IMR-90 (cell line): ENCODE measurements at regions not wholly inside any gene's neighbourhood (a gene's known extent, or its start where the extent isn't known, plus 50 kb on each side); places are given as distances from the start of the nearest gene placed in this dataset.

Experiments used
- ATAC-seq: fragments of 200-7000 bp; cut with Tn5 transposase; 2 replicates; pipeline ENCODE4 v1.9.1; 2020; ENCODE audit warnings: low read depth, mild to moderate bottlenecking, moderate library complexity
- BruUV-seq: library from RNA; stranded (reverse); fragments of 400-500 nt; replicated peaks from 2 replicates; lab custom pipeline; 2021; lab: Mats Ljungman, UMichigan
- CTCF ChIA-PET: fragments of 300-600 bp; formaldehyde crosslinking; extraction: SDS; loops from one replicate; lab custom pipeline; 2021; ENCODE audit warnings: antibody characterized with exemption; lab: Yijun Ruan, JAX
- POLR2A ChIA-PET: fragments of 300-600 bp; sonication (Branson Sonifier 250); formaldehyde crosslinking; loops from one replicate; lab custom pipeline; 2022; ENCODE audit warnings: antibody characterized with exemption; ENCODE audit not compliant: unreplicated experiment; lab: Charles Lee
- DNase-seq: peaks from one replicate; pipeline ENCODE4 v3.0.0; 2013
- H2AFZ ChIP-seq: replicated peaks from 2 replicates; pipeline ENCODE3; 2013; ENCODE audit warnings: low read length, mild to moderate bottlenecking; ENCODE audit not compliant: poor library complexity
- H2AK5ac ChIP-seq: 2 replicates; pipeline ENCODE4 v1.6.1; 2013; ENCODE audit warnings: low read depth, low read length, inconsistent platforms
- H2AK9ac ChIP-seq: replicated peaks from 2 replicates; pipeline ENCODE3; 2013; ENCODE audit warnings: mild to moderate bottlenecking, low read depth, low read length, moderate library complexity; ENCODE audit not compliant: poor library complexity
- H2BK120ac ChIP-seq: 2 replicates; pipeline ENCODE4 v1.6.1; 2013; ENCODE audit warnings: low read depth, low read length, inconsistent platforms
- H2BK15ac ChIP-seq: 3 replicates; pipeline ENCODE4 v1.6.1; 2013; ENCODE audit warnings: low read depth, low read length, inconsistent platforms
- H2BK20ac ChIP-seq: 2 replicates; pipeline ENCODE4 v1.6.1; 2013; ENCODE audit warnings: low read depth, mild to moderate bottlenecking, inconsistent platforms, low read length, moderate library complexity
- H2BK5ac ChIP-seq: 2 replicates; pipeline ENCODE4 v1.6.1; 2013; ENCODE audit warnings: mild to moderate bottlenecking, low read depth, low read length, inconsistent platforms; ENCODE audit not compliant: poor library complexity, severe bottlenecking
- H3K14ac ChIP-seq: replicated peaks from 2 replicates; pipeline ENCODE4 v1.6.1; 2013; ENCODE audit warnings: low read depth, low read length, inconsistent platforms
- H3K18ac ChIP-seq: 2 replicates; pipeline ENCODE4 v1.6.1; 2013; ENCODE audit warnings: low read depth, low read length, control low read depth
- H3K23ac ChIP-seq: 2 replicates; pipeline ENCODE4 v1.6.1; 2013; ENCODE audit warnings: low read depth, low read length, inconsistent platforms
- H3K27ac ChIP-seq: 2 replicates; pipeline ENCODE4 v1.5.1; 2013; ENCODE audit warnings: mild to moderate bottlenecking, control low read depth, low read length; ENCODE audit not compliant: insufficient read depth
- H3K27me3 ChIP-seq: 2 replicates; pipeline ENCODE4 v1.6.1; 2013; ENCODE audit warnings: low read length; ENCODE audit not compliant: control insufficient read depth, insufficient read depth
- H3K36me3 ChIP-seq: 2 replicates; pipeline ENCODE4 v1.6.1; 2013; ENCODE audit warnings: low read length, mixed read lengths; ENCODE audit not compliant: control insufficient read depth, insufficient read depth
- H3K4ac ChIP-seq: 2 replicates; pipeline ENCODE4 v1.6.1; 2013; ENCODE audit warnings: low read depth, low read length, inconsistent platforms
- H3K4me1 ChIP-seq: 2 replicates; pipeline ENCODE4 v1.6.1; 2013; ENCODE audit warnings: low read length, mixed read lengths; ENCODE audit not compliant: control insufficient read depth, insufficient read depth
- H3K4me2 ChIP-seq: 2 replicates; pipeline ENCODE4 v1.6.1; 2013; ENCODE audit warnings: low read depth, mild to moderate bottlenecking, control low read depth, low read length, moderate library complexity
- H3K4me3 ChIP-seq: 2 replicates; pipeline ENCODE4 v1.5.1; 2013; ENCODE audit warnings: low read depth, mild to moderate bottlenecking, control low read depth, low read length, moderate library complexity; ENCODE audit not compliant: insufficient read depth
- H3K56ac ChIP-seq: 2 replicates; pipeline ENCODE4 v1.6.1; 2013; ENCODE audit warnings: low read length, inconsistent platforms; ENCODE audit not compliant: insufficient read depth; ENCODE audit errors: extremely low read depth
- H3K79me1 ChIP-seq, 2 experiments: 2 replicates each; pipeline ENCODE4 v1.6.1; 2013; ENCODE audit warnings: low read length in 2 of 2, inconsistent platforms in 1 of 2, low read depth in 1 of 2
- H3K9ac ChIP-seq: 2 replicates; pipeline ENCODE4 v1.6.1; 2013; ENCODE audit warnings: low read depth, low read length, control low read depth
- H3K9me1 ChIP-seq: 2 replicates; pipeline ENCODE4 v1.6.1; 2013; ENCODE audit warnings: low read length, inconsistent platforms; ENCODE audit not compliant: insufficient read depth
- H3K9me3 ChIP-seq: 2 replicates; pipeline ENCODE4 v1.6.1; 2013; ENCODE audit warnings: low read length; ENCODE audit not compliant: control insufficient read depth, insufficient read depth
- H4K20me1 ChIP-seq: 2 replicates; pipeline ENCODE4 v1.6.1; 2013; ENCODE audit warnings: low read length, inconsistent platforms; ENCODE audit not compliant: insufficient read depth
- H4K5ac ChIP-seq: 2 replicates; pipeline ENCODE4 v1.6.1; 2013; ENCODE audit warnings: mild to moderate bottlenecking, low read depth, low read length, control low read depth
- H4K8ac ChIP-seq, 2 experiments: 2 replicates each; pipeline ENCODE4 v1.6.1; 2013; ENCODE audit warnings: low read depth in 2 of 2, low read length in 2 of 2, control low read depth in 1 of 2, inconsistent platforms in 1 of 2
- H4K91ac ChIP-seq: 2 replicates; pipeline ENCODE4 v1.6.1; 2013; ENCODE audit warnings: low read depth, low read length, inconsistent platforms; ENCODE audit not compliant: insufficient read depth
- CHD1 ChIP-seq: IDR thresholded peaks from 2 replicates; pipeline ENCODE4 v1.6.1; 2012; ENCODE audit warnings: low read depth, low read length, improper control_type of control experiment
- ELK1 ChIP-seq: fragments of 150-350 bp; IDR thresholded peaks from 2 replicates; pipeline ENCODE4 v1.6.1; 2016; ENCODE audit warnings: low read depth, mild to moderate bottlenecking, low read length, moderate library complexity, borderline replicate concordance
- MAZ ChIP-seq: IDR thresholded peaks from 2 replicates; pipeline ENCODE4 v1.6.1; 2012; ENCODE audit warnings: low read depth, mild to moderate bottlenecking, low read length, improper control_type of control experiment, moderate library complexity, borderline replicate concordance
- NFE2L2 ChIP-seq: fragments of 150-350 bp; IDR thresholded peaks from 2 replicates; pipeline ENCODE4 v1.6.1; 2016; ENCODE audit warnings: low read depth, mild to moderate bottlenecking, low read length
- RAD21 ChIP-seq: IDR thresholded peaks from 2 replicates; pipeline ENCODE4 v1.6.1; 2012; ENCODE audit warnings: low read length, improper control_type of control experiment
- WGBS, 2 experiments: methylation state at CpG; one replicate each; pipeline versions ENCODE4 v1.1.5 to v1.1.7; 2013; ENCODE audit warnings: missing lambda C conversion rate in 2 of 2; ENCODE audit not compliant: insufficient read length in 1 of 2; ENCODE audit errors: extremely low coverage in 2 of 2; 5-methylcytosine and 5-hydroxymethylcytosine counted together
- dilution Hi-C: fragments of 300-500 bp; cut with HindIII; formaldehyde crosslinking; loops from one replicate; pipeline ENCODE4 v1.14.3; 2018; ENCODE audit warnings: low sequenced_read_pairs; ENCODE audit not compliant: unreplicated experiment
- in situ Hi-C: fragments of 300-500 bp; cut with MboI; formaldehyde crosslinking; loops from 3 replicates; pipeline ENCODE4 v1.14.3; 2019; ENCODE audit warnings: low sequenced_read_pairs, inconsistent platforms, mixed read lengths
- intact Hi-C: fragments of 100-400 bp; cut with micrococcal nuclease; formaldehyde crosslinking; loops from 2 replicates; pipeline ENCODE4 v1.10.0; 2022
- TF ChIP-seq, protein P1 (sequence below): fragments of 150-350 bp; IDR thresholded peaks from 2 replicates; pipeline ENCODE4 v1.6.1; 2017; ENCODE audit warnings: mild to moderate bottlenecking, antibody characterized with exemption, low read length, low read depth

- Histone ChIP-seq H3K4me2 (no peak overlapping the region), H3K9me1 (no peaks in the 10 kb centered on the region), H4K8ac (no peak overlapping the region), H2BK15ac (no peak overlapping the region), H4K91ac (no peak overlapping the region), H4K20me1 (no peaks in the 10 kb centered on the region), H2AK9ac (no peak overlapping the region), H3K9ac (no peak overlapping the region), H3K23ac (no peak overlapping the region), H3K4ac (no peak overlapping the region), H3K18ac (no peak overlapping the region), H3K27me3 (no peaks in the 10 kb centered on the region), H3K56ac (no peak overlapping the region), H2BK120ac (no peak overlapping the region), H4K5ac (no peak overlapping the region), H3K14ac (no peak overlapping the region), H3K4me3 (no peak overlapping the region), H3K36me3 (no peaks in the 10 kb centered on the region), H3K4me1 (no peaks in the 10 kb centered on the region), H3K9me3 (no peaks in the 10 kb centered on the region), H3K79me1 (no peaks in the 10 kb centered on the region), H2AFZ (no peak overlapping the region), H3K27ac (no peak overlapping the region), H2AK5ac (no peak overlapping the region), H2BK20ac (no peak overlapping the region), H2BK5ac (no peak overlapping the region)
- BruUV-seq = no TSS peak
- dilution Hi-C loops = no loop called here
- WGBS, 2 experiments = no CpG with 5 or more reads among the region's 3 CpGs
- no peak for ATAC-seq
- TF ChIP-seq RAD21 (no peak), NFE2L2 (no peak), ELK1 (no peak), MAZ (no peak), CHD1 (no peak)
- TF ChIP-seq, protein P1, sequence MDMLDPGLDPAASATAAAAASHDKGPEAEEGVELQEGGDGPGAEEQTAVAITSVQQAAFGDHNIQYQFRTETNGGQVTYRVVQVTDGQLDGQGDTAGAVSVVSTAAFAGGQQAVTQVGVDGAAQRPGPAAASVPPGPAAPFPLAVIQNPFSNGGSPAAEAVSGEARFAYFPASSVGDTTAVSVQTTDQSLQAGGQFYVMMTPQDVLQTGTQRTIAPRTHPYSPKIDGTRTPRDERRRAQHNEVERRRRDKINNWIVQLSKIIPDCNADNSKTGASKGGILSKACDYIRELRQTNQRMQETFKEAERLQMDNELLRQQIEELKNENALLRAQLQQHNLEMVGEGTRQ = no peak
- intact Hi-C loops = no loop called here
- ChIA-PET POLR2A (no interaction called here), CTCF (no interaction called here)
- no peak for DNase-seq
- in situ Hi-C loops = no loop called here
These were observed 142.5 kb upstream of the SMAD1 start for GRCh38 chr4:145339075-145339725.
